GM18520 (cell line): ENCODE measurements at regions not wholly inside any gene's neighbourhood (a gene's known extent, or its start where the extent isn't known, plus 50 kb on each side); places are given as distances from the start of the nearest gene placed in this dataset.
"Not testable (repeated sequence)": the region's sequence is repeated elsewhere in the genome, so short reads cannot be mapped to it uniquely, and the experiment has no call there.

Experiments used
- ATAC-seq: cut with Tn5 transposase; IDR thresholded peaks from one replicate; pipeline ENCODE4 v1.9.1; 2021; ENCODE audit not compliant: unreplicated experiment

GRCh38 chr7:67463983-67464382 is 467.4 kb downstream of the TYW1 start:
- ATAC-seq, result no peak

- no peak for ATAC-seq
These were observed 469.5 kb downstream of the TYW1 start for GRCh38 chr7:67466109-67466508.

GRCh38 chr7:67470256-67470751 is 473.7 kb downstream of the TYW1 start:
- ATAC-seq, result no peak

DNA sequence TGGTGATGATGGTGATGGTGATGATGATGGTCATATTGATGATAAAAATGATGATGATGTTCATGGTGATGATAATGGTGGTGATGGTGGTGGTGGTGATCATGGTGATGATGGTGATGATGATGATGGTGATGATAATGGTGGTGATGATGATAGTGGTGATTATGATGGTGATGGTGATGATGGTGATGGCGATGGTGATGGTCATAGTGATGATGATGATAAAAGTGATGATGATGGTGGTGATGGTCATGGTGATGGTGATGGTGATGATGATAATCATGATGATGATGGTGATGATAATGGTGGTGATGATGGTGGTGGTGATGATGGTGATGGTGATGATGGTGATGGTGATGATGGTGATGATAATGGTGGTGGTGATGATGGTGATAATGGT is 478.7 kb downstream of the TYW1 start:
- no peak for ATAC-seq

- ATAC-seq, result no peak
These were observed 481.4 kb downstream of the TYW1 start for GRCh38 chr7:67478066-67478465.

- ATAC-seq, result no peak
These were observed 487.7 kb downstream of the TYW1 start for GRCh38 chr7:67484244-67484751.

GRCh38 chr7:67486401-67486800 is 489.8 kb downstream of the TYW1 start:
- no peak for ATAC-seq

- no peak for ATAC-seq
These were observed 490.7 kb downstream of the TYW1 start for GRCh38 chr7:67487316-67487715.

DNA sequence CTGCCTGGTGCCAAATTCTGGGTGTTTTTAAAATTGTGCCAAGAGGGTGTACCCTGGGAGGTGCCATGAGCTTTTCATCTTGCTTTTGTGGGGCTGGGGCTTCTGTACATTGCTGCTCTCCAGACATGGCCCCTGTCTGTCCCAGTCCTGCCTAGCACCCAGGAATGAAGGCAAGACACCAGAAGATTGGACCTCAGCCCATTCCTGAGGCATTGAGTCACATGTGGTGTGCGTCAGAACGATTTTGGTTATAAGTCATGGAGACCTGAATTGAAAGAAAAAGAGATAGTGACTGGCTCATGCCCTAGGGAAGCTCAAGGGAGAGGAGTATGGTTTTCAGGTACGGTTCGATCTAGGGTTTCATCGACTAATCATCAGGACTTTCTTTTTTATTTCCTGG is 493.2 kb downstream of the TYW1 start:
- no peak for ATAC-seq

- ATAC-seq, result no peak
These were observed 496.7 kb downstream of the TYW1 start for GRCh38 chr7:67493366-67493765.

- no peak for ATAC-seq
These were observed 500.0 kb downstream of the TYW1 start for GRCh38 chr7:67496589-67496988.

GRCh38 chr7:67497914-67498313 is 501.3 kb downstream of the TYW1 start:
- ATAC-seq, result not testable (repeated sequence)

- ATAC-seq, result no peak
These were observed 506.3 kb downstream of the TYW1 start for GRCh38 chr7:67502929-67503328.

DNA sequence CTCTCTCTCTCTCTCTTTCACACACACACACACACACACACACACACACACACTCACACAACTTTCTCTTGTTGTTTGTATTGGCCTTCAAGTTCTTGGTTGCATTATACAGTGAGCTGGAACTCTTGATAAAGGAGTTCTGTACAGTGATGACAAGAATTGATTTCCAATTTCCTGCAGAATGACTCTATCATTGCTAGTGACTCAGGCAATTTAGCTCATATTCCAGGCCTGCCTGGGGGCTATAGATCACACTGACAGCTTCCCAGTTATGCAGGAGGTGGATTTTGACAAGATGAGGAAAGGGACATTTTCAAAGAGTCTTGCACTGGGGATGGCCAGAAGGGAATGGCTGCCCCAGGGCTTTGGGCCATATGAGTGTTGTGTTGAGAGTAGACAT is 508.8 kb downstream of the TYW1 start:
- no peak for ATAC-seq

DNA sequence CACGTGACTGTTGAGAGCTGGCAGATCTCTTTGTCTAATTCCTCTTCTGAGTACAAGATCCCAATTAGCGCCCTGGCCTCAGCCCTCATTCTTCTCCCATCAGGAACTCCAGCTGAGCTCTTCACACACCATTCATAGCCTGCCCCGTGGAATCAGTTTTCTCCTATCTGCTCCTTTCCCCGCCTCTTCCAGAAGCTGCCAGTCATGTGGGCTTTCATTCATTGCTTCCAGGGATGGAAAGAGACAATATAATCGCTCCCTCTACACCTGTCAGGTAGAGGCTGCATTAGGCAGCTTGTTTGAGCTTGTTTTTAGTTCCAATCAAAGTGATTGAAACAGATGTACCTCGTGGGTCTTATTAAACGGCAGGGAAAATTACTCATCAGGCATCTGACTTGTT is 515.8 kb downstream of the TYW1 start:
- no peak for ATAC-seq

GRCh38 chr7:67518580-67518979 is 521.9 kb downstream of the TYW1 start:
- ATAC-seq, result no peak

DNA sequence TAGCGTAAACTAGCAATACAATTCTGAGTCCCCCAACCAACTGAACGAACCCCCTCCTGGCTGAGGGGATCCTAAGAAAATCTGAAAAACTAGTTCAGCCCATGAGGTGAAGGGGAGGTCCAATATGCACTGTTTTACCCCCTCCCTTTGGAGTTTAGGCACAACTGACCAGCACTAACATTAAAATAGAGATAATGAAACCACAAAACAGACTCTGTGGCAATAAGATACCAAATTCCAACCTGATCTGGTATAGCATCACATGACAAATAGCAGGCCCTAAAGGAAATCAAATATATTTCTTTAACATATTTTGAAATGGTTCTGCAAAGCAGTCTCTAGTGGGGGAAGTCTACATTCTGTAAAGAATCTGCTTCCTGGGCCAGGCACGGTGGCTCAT is 522.5 kb downstream of the TYW1 start:
- no peak for ATAC-seq

- no peak for ATAC-seq
These were observed 525.9 kb downstream of the TYW1 start for GRCh38 chr7:67522504-67522903.

DNA sequence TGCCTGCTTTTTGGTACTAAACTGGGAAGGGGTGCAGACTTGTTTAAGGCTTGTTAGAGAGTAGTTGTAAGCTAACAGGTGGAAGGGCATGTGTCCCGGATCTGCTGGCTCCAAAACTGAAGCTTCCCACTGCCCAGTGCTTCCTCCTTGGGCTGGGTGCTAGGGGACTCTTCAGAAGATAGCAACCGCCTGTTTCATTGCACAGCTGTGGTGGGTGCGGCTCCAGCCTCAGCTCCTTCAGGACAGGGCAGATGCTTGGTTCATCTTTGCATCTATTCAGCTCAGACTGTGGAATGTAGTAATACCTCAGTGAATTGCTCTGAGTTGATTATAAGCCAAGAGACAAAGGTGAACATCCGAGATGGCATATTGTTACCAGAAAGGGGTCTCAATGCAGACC is 527.1 kb downstream of the TYW1 start:
- no peak for ATAC-seq

DNA sequence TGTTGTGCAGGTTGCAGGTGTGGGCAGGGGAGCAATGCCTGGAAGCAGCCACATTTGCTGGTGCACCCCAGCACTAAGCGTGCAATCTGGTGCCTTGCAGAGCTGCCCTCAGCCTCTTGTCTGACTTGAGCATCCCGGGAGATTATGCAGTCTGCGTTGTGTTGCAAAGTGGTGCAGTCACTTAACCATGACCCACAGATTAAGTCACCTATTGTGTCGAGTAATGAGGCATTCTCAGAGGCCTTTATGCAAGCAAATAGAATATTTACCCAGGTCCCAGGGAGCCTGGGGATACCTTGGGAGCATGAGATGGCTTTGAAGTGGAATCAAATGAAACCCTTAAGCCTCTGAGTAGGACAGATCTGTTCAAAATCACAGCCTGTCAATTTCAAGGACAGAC is 529.0 kb downstream of the TYW1 start:
- no peak for ATAC-seq

- ATAC-seq, result no peak
These were observed 538.8 kb downstream of the TYW1 start for GRCh38 chr7:67535241-67535989.

- ATAC-seq, result no peak
These were observed 546.3 kb downstream of the TYW1 start for GRCh38 chr7:67542916-67543315.
